GM13976 (cell line): ENCODE measurements at regions not wholly inside any gene's neighbourhood (a gene's known extent, or its start where the extent isn't known, plus 50 kb on each side); places are given as distances from the start of the nearest gene placed in this dataset.

Experiments
- DNase-seq: peaks from one replicate; pipeline ENCODE4 v3.0.0; 2012; ENCODE audit warnings: low spot score
- in situ Hi-C: fragments of 300-500 bp; cut with MboI; formaldehyde crosslinking; loops from one replicate; pipeline ENCODE4 v1.12.0; 2022; ENCODE audit warnings: low sequenced_read_pairs, mixed read lengths, inconsistent platforms; ENCODE audit not compliant: unreplicated experiment
- TF ChIP-seq, protein P1 (sequence below): IDR thresholded peaks from 2 replicates; pipeline ENCODE4 v1.5.1; 2012; ENCODE audit warnings: borderline replicate concordance, mild to moderate bottlenecking; ENCODE audit not compliant: insufficient read depth; ENCODE audit errors: extremely low read depth, missing control alignments, control extremely low read depth

DNA sequence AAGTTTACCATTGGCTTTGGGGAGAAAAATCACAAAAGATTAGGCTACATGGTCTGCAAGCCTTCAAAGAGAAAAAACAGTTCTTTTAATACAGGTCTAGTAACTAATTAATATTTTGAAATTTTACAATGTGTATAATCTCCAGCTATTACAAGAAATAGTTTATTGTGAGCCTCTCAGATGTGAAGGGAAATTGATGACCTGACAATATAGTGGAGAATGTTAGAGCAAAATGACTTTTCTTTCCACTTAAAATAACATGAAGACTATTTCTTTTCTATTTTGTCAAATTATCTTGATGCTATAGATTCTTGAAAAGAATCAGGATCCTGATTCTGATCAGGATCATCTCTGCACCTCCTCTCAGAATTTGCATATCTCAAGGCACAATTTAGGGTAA, 362.3 kb downstream of the PMP22 start:
- TF ChIP-seq, protein P1, sequence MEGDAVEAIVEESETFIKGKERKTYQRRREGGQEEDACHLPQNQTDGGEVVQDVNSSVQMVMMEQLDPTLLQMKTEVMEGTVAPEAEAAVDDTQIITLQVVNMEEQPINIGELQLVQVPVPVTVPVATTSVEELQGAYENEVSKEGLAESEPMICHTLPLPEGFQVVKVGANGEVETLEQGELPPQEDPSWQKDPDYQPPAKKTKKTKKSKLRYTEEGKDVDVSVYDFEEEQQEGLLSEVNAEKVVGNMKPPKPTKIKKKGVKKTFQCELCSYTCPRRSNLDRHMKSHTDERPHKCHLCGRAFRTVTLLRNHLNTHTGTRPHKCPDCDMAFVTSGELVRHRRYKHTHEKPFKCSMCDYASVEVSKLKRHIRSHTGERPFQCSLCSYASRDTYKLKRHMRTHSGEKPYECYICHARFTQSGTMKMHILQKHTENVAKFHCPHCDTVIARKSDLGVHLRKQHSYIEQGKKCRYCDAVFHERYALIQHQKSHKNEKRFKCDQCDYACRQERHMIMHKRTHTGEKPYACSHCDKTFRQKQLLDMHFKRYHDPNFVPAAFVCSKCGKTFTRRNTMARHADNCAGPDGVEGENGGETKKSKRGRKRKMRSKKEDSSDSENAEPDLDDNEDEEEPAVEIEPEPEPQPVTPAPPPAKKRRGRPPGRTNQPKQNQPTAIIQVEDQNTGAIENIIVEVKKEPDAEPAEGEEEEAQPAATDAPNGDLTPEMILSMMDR, result no peak
- DNase-seq, result no peak
- in situ Hi-C loops, result no loop called here

DNA sequence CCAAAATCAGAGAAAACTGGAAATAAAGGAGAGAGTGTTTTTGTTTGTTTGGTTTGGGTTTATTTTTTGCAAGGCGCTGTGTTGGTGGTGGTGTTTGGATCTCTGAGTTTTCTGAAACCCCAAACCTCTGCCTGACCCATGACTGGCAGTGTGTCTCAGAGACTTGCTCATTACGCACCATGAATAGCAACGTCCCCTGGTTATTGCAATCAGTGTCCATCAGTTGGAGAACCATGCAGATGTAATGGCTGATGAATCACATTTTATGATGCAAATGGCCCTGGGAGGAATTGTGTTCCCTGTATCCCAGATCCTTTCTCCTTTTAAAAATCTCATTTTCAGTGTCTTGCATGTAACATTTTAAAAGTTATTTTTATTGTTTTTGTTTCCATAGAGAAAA, 362.8 kb downstream of the PMP22 start:
- TF ChIP-seq, protein P1, result no peak
- DNase-seq, result no peak
- in situ Hi-C loops, result no loop called here

DNA sequence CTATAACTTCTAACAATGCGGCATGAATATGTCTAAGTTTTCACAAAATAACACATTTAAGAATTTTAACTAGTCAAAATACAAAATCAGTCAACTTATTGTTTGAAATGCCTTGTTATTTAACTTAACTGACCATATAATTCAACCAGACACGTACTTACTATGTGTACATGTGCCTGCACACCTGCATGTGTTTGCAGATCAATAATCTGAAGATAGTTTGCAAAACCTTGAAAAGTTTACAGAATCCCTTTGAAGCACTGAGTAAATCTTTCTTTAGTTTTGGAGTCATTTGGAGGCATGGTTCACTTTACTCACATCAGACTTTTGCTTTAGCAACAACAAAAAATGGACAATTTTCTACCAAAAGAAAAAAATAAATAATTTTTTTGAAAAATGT, 363.8 kb downstream of the PMP22 start:
- no peak for DNase-seq
- TF ChIP-seq, protein P1, result no peak
- in situ Hi-C loops, result no loop called here

DNA sequence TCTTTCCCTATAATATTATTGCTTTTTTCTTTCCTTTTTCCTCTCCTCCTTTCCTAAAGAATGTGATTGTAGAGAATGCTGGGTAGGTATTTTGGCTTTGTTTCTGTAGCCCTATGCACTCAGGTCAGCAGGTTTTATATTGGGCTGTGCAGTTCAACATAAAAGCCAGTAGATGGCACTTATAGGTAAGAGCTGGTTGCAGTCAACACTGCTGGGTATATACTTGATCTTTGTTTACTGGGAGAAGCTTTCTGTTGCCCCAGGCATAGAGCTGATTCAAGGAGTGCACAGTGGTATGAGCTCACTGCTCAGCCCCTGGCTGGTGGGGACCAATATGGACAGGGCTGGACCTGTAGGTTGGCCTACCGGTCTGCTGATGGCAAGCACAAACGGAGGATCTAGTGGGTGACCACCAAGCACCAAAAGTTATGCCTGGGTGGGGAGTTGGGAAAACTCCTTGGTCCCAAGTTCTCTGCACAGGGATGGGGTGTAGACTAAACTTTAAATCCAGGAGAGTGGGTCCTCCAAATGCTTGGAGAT, 378.9 kb downstream of the PMP22 start:
- TF ChIP-seq, protein P1, result no peak
- DNase-seq, result no peak
- in situ Hi-C loops, result no loop called here

DNA sequence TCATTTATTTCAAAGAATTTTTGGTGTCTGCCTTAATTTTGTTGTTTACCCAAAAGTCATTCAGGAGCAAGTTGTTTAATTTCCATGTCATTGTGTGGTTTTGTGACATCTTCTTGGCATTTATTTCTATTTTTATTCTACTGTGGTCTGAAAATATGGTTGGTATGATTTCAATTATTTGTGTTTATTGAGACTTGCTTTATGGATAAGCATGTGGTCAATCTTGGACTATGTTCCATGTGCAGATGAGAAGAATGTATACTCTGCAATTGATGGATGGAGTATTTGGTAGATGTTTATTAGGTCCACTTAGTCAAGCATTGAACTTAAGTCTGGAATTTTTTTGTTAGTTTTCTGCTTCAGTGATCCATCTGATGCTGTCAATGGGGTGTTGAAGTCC, 383.0 kb downstream of the PMP22 start:
- TF ChIP-seq, protein P1, result no peak
- in situ Hi-C loops, result no loop called here
- no peak for DNase-seq

DNA sequence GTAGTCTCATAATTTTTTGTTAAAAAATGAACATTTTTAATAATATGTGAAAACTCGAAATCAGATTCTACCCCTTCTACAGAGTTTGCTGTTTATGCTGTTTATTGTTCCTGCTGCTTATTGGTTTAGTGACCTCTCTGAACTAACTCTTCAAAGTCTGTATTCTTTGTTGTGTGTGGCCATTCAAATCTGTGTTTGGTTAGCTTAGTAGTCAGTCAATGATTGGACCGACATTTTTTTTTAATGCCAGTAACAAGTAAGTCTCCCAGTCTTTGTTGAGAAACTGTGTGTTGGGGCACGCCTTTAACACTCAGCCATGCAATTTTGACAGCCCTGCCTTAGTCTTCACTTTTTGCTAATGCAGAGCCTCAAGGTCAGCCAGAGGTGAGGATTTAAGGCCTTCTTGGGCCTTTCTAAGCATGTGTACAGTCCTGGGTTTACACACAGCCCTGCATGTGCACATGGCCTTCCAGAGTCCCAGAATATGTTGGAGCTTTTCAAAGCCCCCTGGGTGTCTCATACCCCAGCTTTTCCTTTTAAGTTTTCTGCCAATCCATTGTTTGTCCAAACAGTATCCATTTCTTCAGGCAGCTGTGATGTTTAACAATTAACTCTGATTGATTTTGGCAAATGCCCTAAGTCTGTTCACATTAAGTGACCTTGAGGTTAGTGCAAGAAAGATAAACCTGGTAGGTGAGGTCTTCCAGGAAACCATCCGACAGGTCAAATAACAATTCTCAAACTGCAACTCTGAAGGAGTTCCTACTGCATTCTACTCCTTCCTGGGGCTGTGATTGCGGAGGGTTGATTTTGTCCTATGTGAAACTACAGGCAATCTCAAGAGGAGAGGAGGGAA, 389.3 kb downstream of the PMP22 start:
- TF ChIP-seq, protein P1, result no peak
- no peak for DNase-seq
- in situ Hi-C loops, result no loop called here
